Stimulated activated memory B cell treated with anti-CD40 and anti-IgM and Interleukin-4, amounts not matched to agents 10 μg/mL and 1 μg/mL and 100 μg/mL, for 72 hours (primary cell): ENCODE measurements at regions not wholly inside any gene's neighbourhood (a gene's known extent, or its start where the extent isn't known, plus 50 kb on each side); places are given as distances from the start of the nearest gene placed in this dataset.
A peak's percentile ranks its signal among the peaks of the same experiment; 100 is the strongest.

Experiments
- ATAC-seq: fragments of 150-1000 bp; cut with Tn5 transposase; 2 replicates; pipeline ENCODE4 v1.10.0; 2021
- H3K27ac Mint-ChIP-seq: one replicate; pipeline ENCODE4 v1.8.0; 2022; ENCODE audit warnings: mild to moderate bottlenecking, mixed read lengths
- H3K27me3 Mint-ChIP-seq: one replicate; pipeline ENCODE4 v1.8.0; 2022; ENCODE audit warnings: mixed read lengths
- H3K36me3 Mint-ChIP-seq: one replicate; pipeline ENCODE4 v1.8.0; 2022; ENCODE audit warnings: mixed read lengths
- H3K4me1 Mint-ChIP-seq: one replicate; pipeline ENCODE4 v1.8.0; 2022; ENCODE audit warnings: mixed read lengths
- H3K4me3 Mint-ChIP-seq: one replicate; pipeline ENCODE4 v1.8.0; 2022; ENCODE audit warnings: mild to moderate bottlenecking, moderate library complexity, mixed read lengths
- H3K9me3 Mint-ChIP-seq: one replicate; pipeline ENCODE4 v1.8.0; 2022; ENCODE audit warnings: mixed read lengths

GRCh38 chr12:109648521-109648920, 65.1 kb upstream of the FAM222A start:
- no peak for ATAC-seq
- H3K27me3 Mint-ChIP-seq = peaks cover 74% of the 10 kb centered on the region

GRCh38 chr12:109650808-109651207, 62.8 kb upstream of the FAM222A start:
- Mint-ChIP-seq H3K4me1 (no peaks in the 10 kb centered on the region), H3K27me3 (peaks cover 82% of the 10 kb centered on the region), H3K36me3 (no peaks in the 10 kb centered on the region), H3K27ac (no peak overlapping the region), H3K9me3 (no peaks in the 10 kb centered on the region), H3K4me3 (no peak overlapping the region)
- peak; percentile 32 for ATAC-seq

More at GRCh38 chr12:109648521-109648920, 65.1 kb upstream of the FAM222A start:
- Mint-ChIP-seq H3K9me3 (no peaks in the 10 kb centered on the region), H3K36me3 (no peaks in the 10 kb centered on the region), H3K4me3 (no peak overlapping the region), H3K27ac (no peak overlapping the region), H3K4me1 (no peaks in the 10 kb centered on the region)

GRCh38 chr12:109651596-109651995, 62.0 kb upstream of the FAM222A start:
- no peak overlapping the region for H3K27ac Mint-ChIP-seq
- H3K4me3 Mint-ChIP-seq = no peak overlapping the region
- H3K36me3 Mint-ChIP-seq = no peaks in the 10 kb centered on the region
- no peaks in the 10 kb centered on the region for H3K9me3 Mint-ChIP-seq
- H3K27me3 Mint-ChIP-seq = peaks cover 76% of the 10 kb centered on the region
- ATAC-seq = no peak
- no peaks in the 10 kb centered on the region for H3K4me1 Mint-ChIP-seq

- Mint-ChIP-seq H3K4me1 (no peaks in the 10 kb centered on the region), H3K36me3 (no peaks in the 10 kb centered on the region), H3K9me3 (no peaks in the 10 kb centered on the region), H3K27ac (no peak overlapping the region), H3K27me3 (peaks cover 68% of the 10 kb centered on the region), H3K4me3 (no peak overlapping the region)
- no peak for ATAC-seq
Measured at GRCh38 chr12:109652233-109652976, 61.2 kb upstream of the FAM222A start.

- H3K9me3 Mint-ChIP-seq = no peaks in the 10 kb centered on the region
- H3K27ac Mint-ChIP-seq = no peak overlapping the region
- H3K4me1 Mint-ChIP-seq = no peaks in the 10 kb centered on the region
Measured at GRCh38 chr12:109652977-109653264, 60.7 kb upstream of the FAM222A start.

GRCh38 chr12:109653890-109654289, 59.7 kb upstream of the FAM222A start:
- no peak for ATAC-seq
- H3K36me3 Mint-ChIP-seq = no peaks in the 10 kb centered on the region
- no peak overlapping the region for H3K4me3 Mint-ChIP-seq
- H3K27me3 Mint-ChIP-seq = peaks cover 57% of the 10 kb centered on the region
- H3K27ac Mint-ChIP-seq = no peak overlapping the region
- no peaks in the 10 kb centered on the region for H3K9me3 Mint-ChIP-seq
- H3K4me1 Mint-ChIP-seq = no peaks in the 10 kb centered on the region

More at GRCh38 chr12:109652977-109653264, 60.7 kb upstream of the FAM222A start:
- Mint-ChIP-seq H3K27me3 (peaks cover 67% of the 10 kb centered on the region), H3K36me3 (no peaks in the 10 kb centered on the region), H3K4me3 (no peak overlapping the region)
- ATAC-seq = no peak

GRCh38 chr12:109654357-109654756, 59.3 kb upstream of the FAM222A start:
- Mint-ChIP-seq H3K36me3 (no peaks in the 10 kb centered on the region), H3K4me1 (no peaks in the 10 kb centered on the region), H3K27ac (no peak overlapping the region), H3K4me3 (no peak overlapping the region), H3K9me3 (no peaks in the 10 kb centered on the region), H3K27me3 (peaks cover 53% of the 10 kb centered on the region)
- no peak for ATAC-seq

GRCh38 chr12:109655578-109655977, 58.0 kb upstream of the FAM222A start:
- ATAC-seq = no peak
- Mint-ChIP-seq H3K36me3 (no peaks in the 10 kb centered on the region), H3K27ac (no peak overlapping the region), H3K4me1 (no peaks in the 10 kb centered on the region), H3K4me3 (no peak overlapping the region), H3K27me3 (peaks cover 40% of the 10 kb centered on the region), H3K9me3 (no peaks in the 10 kb centered on the region)

- H3K4me1 Mint-ChIP-seq = no peaks in the 10 kb centered on the region
- no peaks in the 10 kb centered on the region for H3K9me3 Mint-ChIP-seq
- no peak overlapping the region for H3K27ac Mint-ChIP-seq
- H3K27me3 Mint-ChIP-seq = peaks cover 32% of the 10 kb centered on the region
- no peak overlapping the region for H3K4me3 Mint-ChIP-seq
- H3K36me3 Mint-ChIP-seq = no peaks in the 10 kb centered on the region
- ATAC-seq = no peak
Measured at GRCh38 chr12:109656743-109657142, 56.9 kb upstream of the FAM222A start.

- no peaks in the 10 kb centered on the region for H3K9me3 Mint-ChIP-seq
- H3K27me3 Mint-ChIP-seq = peaks cover 5% of the 10 kb centered on the region
- H3K27ac Mint-ChIP-seq = no peak overlapping the region
- ATAC-seq = no peak
- no peak overlapping the region for H3K4me3 Mint-ChIP-seq
- no peaks in the 10 kb centered on the region for H3K4me1 Mint-ChIP-seq
- no peaks in the 10 kb centered on the region for H3K36me3 Mint-ChIP-seq
Measured at GRCh38 chr12:109663795-109664194, 49.8 kb upstream of the FAM222A start.
